SK-N-SH (cell line): ENCODE measurements at regions not wholly inside any gene's neighbourhood (a gene's known extent, or its start where the extent isn't known, plus 50 kb on each side); places are given as distances from the start of the nearest gene placed in this dataset.

Source experiments
- MEF2A ChIP-seq: IDR thresholded peaks from 2 replicates; pipeline ENCODE4 v1.4.0; 2012; ENCODE audit warnings: low read depth, borderline replicate concordance
- RAD21 ChIP-seq: IDR thresholded peaks from 2 replicates; pipeline ENCODE4 v1.6.1; 2012; ENCODE audit warnings: mild to moderate bottlenecking, low read length
- SIN3A ChIP-seq: IDR thresholded peaks from 2 replicates; pipeline ENCODE4 v1.6.1; 2012; ENCODE audit warnings: low read depth, mild to moderate bottlenecking, low read length, moderate library complexity, borderline replicate concordance
- small RNA-seq, 7 experiments: library from RNA; depleted of rRNA; stranded (forward); fragments of <200 nt; gene quantifications; one replicate each; pipeline ENCODE3, GENCODE V24; 2012
- TF ChIP-seq, protein P1 (sequence below): IDR thresholded peaks from 2 replicates; pipeline ENCODE4; 2012
- TF ChIP-seq, protein P2 (sequence below): fragments of 200-600 bp; sonication (generic); IDR thresholded peaks from 2 replicates; pipeline ENCODE4 v1.6.1; 2017; ENCODE audit warnings: antibody characterized with exemption, mild to moderate bottlenecking, moderate library complexity

DNA sequence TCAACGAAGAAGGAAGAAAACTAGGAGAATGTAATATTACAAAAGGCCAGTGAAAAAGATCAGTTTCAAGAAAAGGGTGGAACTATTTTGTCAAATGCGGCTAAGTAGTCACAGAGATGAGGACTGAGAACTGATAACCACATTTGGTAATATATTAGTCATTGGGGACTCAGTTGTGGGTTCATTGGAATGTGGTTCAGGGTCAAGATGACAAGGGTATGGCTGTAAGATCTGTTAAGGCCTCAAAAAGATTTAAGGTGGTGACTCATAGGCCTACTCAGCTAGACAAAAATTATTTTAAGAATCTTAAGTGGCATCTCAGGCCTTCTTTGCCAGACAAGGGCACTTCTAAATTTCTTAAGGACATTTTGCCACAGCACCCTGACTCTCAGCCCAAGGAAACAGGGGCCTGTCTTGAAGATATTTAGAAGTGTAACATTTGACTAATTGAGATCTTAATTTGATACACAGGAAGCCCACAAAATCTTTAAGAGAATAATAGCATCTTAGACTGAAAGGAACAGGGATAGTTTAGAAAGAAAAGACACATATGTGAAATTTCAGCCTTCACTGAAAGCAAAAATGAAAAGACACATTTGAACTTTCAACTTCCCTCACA, 81.3 kb downstream of the STRADB start (continued):
- TF ChIP-seq, protein P1, sequence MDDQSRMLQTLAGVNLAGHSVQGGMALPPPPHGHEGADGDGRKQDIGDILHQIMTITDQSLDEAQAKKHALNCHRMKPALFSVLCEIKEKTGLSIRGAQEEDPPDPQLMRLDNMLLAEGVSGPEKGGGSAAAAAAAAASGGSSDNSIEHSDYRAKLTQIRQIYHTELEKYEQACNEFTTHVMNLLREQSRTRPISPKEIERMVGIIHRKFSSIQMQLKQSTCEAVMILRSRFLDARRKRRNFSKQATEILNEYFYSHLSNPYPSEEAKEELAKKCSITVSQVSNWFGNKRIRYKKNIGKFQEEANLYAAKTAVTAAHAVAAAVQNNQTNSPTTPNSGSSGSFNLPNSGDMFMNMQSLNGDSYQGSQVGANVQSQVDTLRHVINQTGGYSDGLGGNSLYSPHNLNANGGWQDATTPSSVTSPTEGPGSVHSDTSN = peak; percentile 91
- TF ChIP-seq, protein P2, sequence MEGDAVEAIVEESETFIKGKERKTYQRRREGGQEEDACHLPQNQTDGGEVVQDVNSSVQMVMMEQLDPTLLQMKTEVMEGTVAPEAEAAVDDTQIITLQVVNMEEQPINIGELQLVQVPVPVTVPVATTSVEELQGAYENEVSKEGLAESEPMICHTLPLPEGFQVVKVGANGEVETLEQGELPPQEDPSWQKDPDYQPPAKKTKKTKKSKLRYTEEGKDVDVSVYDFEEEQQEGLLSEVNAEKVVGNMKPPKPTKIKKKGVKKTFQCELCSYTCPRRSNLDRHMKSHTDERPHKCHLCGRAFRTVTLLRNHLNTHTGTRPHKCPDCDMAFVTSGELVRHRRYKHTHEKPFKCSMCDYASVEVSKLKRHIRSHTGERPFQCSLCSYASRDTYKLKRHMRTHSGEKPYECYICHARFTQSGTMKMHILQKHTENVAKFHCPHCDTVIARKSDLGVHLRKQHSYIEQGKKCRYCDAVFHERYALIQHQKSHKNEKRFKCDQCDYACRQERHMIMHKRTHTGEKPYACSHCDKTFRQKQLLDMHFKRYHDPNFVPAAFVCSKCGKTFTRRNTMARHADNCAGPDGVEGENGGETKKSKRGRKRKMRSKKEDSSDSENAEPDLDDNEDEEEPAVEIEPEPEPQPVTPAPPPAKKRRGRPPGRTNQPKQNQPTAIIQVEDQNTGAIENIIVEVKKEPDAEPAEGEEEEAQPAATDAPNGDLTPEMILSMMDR = no peak
- no peak for TF ChIP-seq RAD21
- no peak for TF ChIP-seq SIN3A
- peak; percentile 64; the same call in 1 of the 2 replicates for TF ChIP-seq MEF2A
- TF ChIP-seq, all 33 proteins: peak for 11

Small RNA genes in the stretch of these regions (small RNA-seq; reads per million reads assigned to genes)
- 0 reads per million in 7 experiments for gene MTND4LP16
